ENCODE measurements at regions not wholly inside any gene's neighbourhood (a gene's known extent, or its start where the extent isn't known, plus 50 kb on each side); places are given as distances from the start of the nearest gene placed in this dataset.

DNA sequence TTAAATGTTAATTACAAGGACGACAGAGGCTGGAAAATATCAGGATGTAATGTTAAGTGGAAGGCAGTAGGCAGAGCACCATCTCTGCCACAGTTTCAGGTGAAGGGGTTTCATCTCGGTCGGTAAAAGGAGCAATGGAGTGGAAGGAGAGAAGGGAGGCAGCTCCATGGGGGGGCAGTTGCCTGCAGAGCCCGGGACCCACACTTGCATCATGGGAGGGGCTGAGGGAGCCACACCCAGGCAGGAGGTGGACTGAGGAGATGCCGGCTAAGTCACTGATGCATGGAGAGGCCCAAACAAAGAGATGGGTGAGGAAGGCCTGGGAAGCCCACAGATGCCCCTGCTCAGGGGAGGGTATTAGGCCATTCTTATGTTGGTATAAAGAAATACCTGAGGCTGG lies 1470.9 kb downstream of the BRD1 start:
- Histone ChIP-seq H3K36me3 (ENCODE audit: control insufficient read depth in 1 of 2, insufficient read depth in 2 of 2, low read length in 2 of 2) (no peaks in the 10 kb centered on the region), H4K20me1 (ENCODE audit: insufficient read depth) (no peaks in the 10 kb centered on the region), H3K9ac (ENCODE audit: low read length) (no peak overlapping the region), H3K4me2 (ENCODE audit: low read length) (no peak overlapping the region), H3K79me2 (ENCODE audit: insufficient read depth, low read length) (no peaks in the 10 kb centered on the region), H3K4me3 (replicated peaks in 1 of 2; ENCODE audit: low read depth in 1 of 2, low read length in 2 of 2) (no peak overlapping the region), H3K27me3 (ENCODE audit: insufficient read depth, low read length) (no peaks in the 10 kb centered on the region), H3K9me3 (ENCODE audit: control insufficient read depth in 1 of 2, insufficient read depth in 1 of 2, low read depth in 1 of 2, low read length in 2 of 2) (no peaks in the 10 kb centered on the region; a peak in 1 of 4 replicates), H3K27ac (ENCODE audit: low read depth, low read length) (no peak overlapping the region), H3K9me2 (ENCODE audit: insufficient read depth) (no peaks in the 10 kb centered on the region), H3K4me1 (ENCODE audit: control insufficient read depth in 1 of 2, insufficient read depth in 2 of 2, low read length in 2 of 2) (no peaks in the 10 kb centered on the region), H2AFZ (ENCODE audit: low read depth, low read length, poor library complexity, severe bottlenecking) (no peak overlapping the region)
- TF ChIP-seq SRF (IDR thresholded peaks at IDR 0.05; ENCODE audit: low read depth) (no peak), YY1 (IDR thresholded peaks at IDR 0.05; ENCODE audit: extremely low read depth, insufficient replicate concordance, low read depth, low read length) (no peak), ZBTB33 (IDR thresholded peaks at IDR 0.05; ENCODE audit: extremely low read depth, insufficient replicate concordance, low read length) (no peak), ZFX (IDR thresholded peaks at IDR 0.05) (no peak), JUND (IDR thresholded peaks at IDR 0.05) (no peak), ZNF274 (IDR thresholded peaks at IDR 0.05; ENCODE audit: low read depth, low read length) (no peak), EZH2phosphoT487 (IDR thresholded peaks at IDR 0.05; ENCODE audit: borderline replicate concordance) (no peak), EGR1 (IDR thresholded peaks at IDR 0.05; ENCODE audit: low read depth) (no peak), POLR2AphosphoS5 (IDR thresholded peaks at IDR 0.05; ENCODE audit: low read depth, low read length) (no peak), RAD21 (IDR thresholded peaks at IDR 0.05; ENCODE audit: low read depth) (no peak), ELF1 (IDR thresholded peaks at IDR 0.05; ENCODE audit: borderline replicate concordance, low read depth) (no peak), SP1 (IDR thresholded peaks at IDR 0.05; ENCODE audit: low read depth) (no peak), EZH2 (IDR thresholded peaks at IDR 0.05) (no peak), TCF7L2 (IDR thresholded peaks at IDR 0.05; ENCODE audit: borderline replicate concordance, extremely low read depth, insufficient read depth, insufficient read length) (no peak), FOSL1 (IDR thresholded peaks at IDR 0.05; ENCODE audit: low read depth) (no peak), POLR2A (IDR thresholded peaks at IDR 0.05; ENCODE audit: borderline replicate concordance, extremely low read depth, insufficient read depth, insufficient read length) (no peak)
- TF ChIP-seq, protein P1, sequence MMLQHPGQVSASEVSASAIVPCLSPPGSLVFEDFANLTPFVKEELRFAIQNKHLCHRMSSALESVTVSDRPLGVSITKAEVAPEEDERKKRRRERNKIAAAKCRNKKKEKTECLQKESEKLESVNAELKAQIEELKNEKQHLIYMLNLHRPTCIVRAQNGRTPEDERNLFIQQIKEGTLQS (IDR thresholded peaks at IDR 0.05), result no peak
- TF ChIP-seq, protein P2, sequence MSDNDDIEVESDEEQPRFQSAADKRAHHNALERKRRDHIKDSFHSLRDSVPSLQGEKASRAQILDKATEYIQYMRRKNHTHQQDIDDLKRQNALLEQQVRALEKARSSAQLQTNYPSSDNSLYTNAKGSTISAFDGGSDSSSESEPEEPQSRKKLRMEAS (IDR thresholded peaks at IDR 0.05), result no peak
- POLR2A ChIA-PET, result no interaction called here
- no peak for DNase-seq (ENCODE audit: low read depth, low spot score)
- BruUV-seq (replicated peaks), result no TSS peak
- CTCF ChIA-PET, result no interaction called here
- ATAC-seq, result no peak
- intact Hi-C loops (cut with micrococcal nuclease), result no loop called here
- RAD21 ChIA-PET (ENCODE audit: low non-redundant PET in 1 of 2, low total read pairs in 2 of 2, uncharacterized antibody in 2 of 2, unreplicated experiment in 2 of 2), result no interaction called here
